OCI-LY1 (cell line): ENCODE measurements at regions not wholly inside any gene's neighbourhood (a gene's known extent, or its start where the extent isn't known, plus 50 kb on each side); places are given as distances from the start of the nearest gene placed in this dataset.

Source experiments
- H2AFZ ChIP-seq: fragments of 200-600 bp; sonication (generic), shearing (Covaris generic); 2 replicates; pipeline ENCODE4 v1.6.0; 2014; ENCODE audit warnings: antibody characterized with exemption, mild to moderate bottlenecking, low read length
- H3F3A ChIP-seq: fragments of 200-600 bp; sonication (generic), shearing (Covaris generic); 2 replicates; pipeline ENCODE4 v1.6.0; 2014; ENCODE audit warnings: mild to moderate bottlenecking, antibody characterized with exemption, low read length, moderate library complexity; ENCODE audit not compliant: insufficient read depth
- H3K27ac ChIP-seq: fragments of 200-600 bp; sonication (generic); 2 replicates; pipeline ENCODE4 v1.5.1; 2014; ENCODE audit warnings: low read length, mixed run types, mild to moderate bottlenecking, low read depth; ENCODE audit not compliant: poor library complexity, severe bottlenecking
- H3K27me3 ChIP-seq: fragments of 200-600 bp; sonication (generic); 2 replicates; pipeline ENCODE4 v1.6.0; 2014; ENCODE audit warnings: antibody characterized with exemption, mild to moderate bottlenecking, low read length, moderate library complexity; ENCODE audit not compliant: insufficient read depth
- H3K36me3 ChIP-seq: fragments of 200-600 bp; sonication (generic); 2 replicates; pipeline ENCODE4 v1.6.1; 2014; ENCODE audit warnings: mild to moderate bottlenecking, antibody characterized with exemption, low read length, moderate library complexity, mixed read lengths; ENCODE audit not compliant: insufficient read depth
- H3K4me1 ChIP-seq: fragments of 200-600 bp; sonication (generic); 2 replicates; pipeline ENCODE4 v1.5.1; 2014; ENCODE audit warnings: mild to moderate bottlenecking, low read length, moderate library complexity; ENCODE audit not compliant: insufficient read depth, severe bottlenecking
- H3K4me2 ChIP-seq: fragments of 200-600 bp; sonication (generic), shearing (Covaris generic); 2 replicates; pipeline ENCODE4 v1.6.1; 2014; ENCODE audit warnings: low read length
- H3K4me3 ChIP-seq: fragments of 200-600 bp; sonication (generic); 2 replicates; pipeline ENCODE4 v1.5.1; 2014; ENCODE audit warnings: low read length, low read depth, mild to moderate bottlenecking, mixed read lengths; ENCODE audit not compliant: poor library complexity, severe bottlenecking
- H3K79me2 ChIP-seq: fragments of 200-600 bp; shearing (Covaris generic); 2 replicates; pipeline ENCODE4 v1.6.1; 2016; ENCODE audit warnings: mixed run types, low read length, mixed read lengths; ENCODE audit not compliant: insufficient read depth
- H3K9ac ChIP-seq: fragments of 200-600 bp; sonication (generic), shearing (Covaris generic); 2 replicates; pipeline ENCODE4 v1.6.1; 2014; ENCODE audit warnings: mild to moderate bottlenecking, low read length, mixed read lengths
- H3K9me2 ChIP-seq: fragments of 200-600 bp; sonication (generic), shearing (Covaris generic); 2 replicates; pipeline ENCODE4 v1.6.1; 2014; ENCODE audit warnings: low read depth, mild to moderate bottlenecking, low read length, mixed read lengths
- H3K9me3 ChIP-seq: fragments of 200-600 bp; shearing (Covaris generic); 2 replicates; pipeline ENCODE4 v1.6.1; 2014; ENCODE audit warnings: low read length, mixed read lengths
- H4K20me1 ChIP-seq: fragments of 200-600 bp; sonication (generic), shearing (Covaris generic); 2 replicates; pipeline ENCODE4 v1.6.0; 2016; ENCODE audit warnings: mild to moderate bottlenecking, low read length; ENCODE audit not compliant: insufficient read depth
- EZH2 ChIP-seq: fragments of 200-600 bp; sonication (generic), shearing (Covaris generic); IDR thresholded peaks from 2 replicates; pipeline ENCODE4 v1.8.0; 2017; ENCODE audit warnings: borderline replicate concordance, mixed run types, mild to moderate bottlenecking, antibody characterized with exemption, low read length, moderate library complexity, mixed read lengths
- TF ChIP-seq, protein P1 (sequence below): fragments of 200-600 bp; sonication (generic), shearing (Covaris generic); IDR thresholded peaks from 2 replicates; pipeline ENCODE4 v1.5.1; 2017; ENCODE audit warnings: mild to moderate bottlenecking, antibody characterized with exemption, low read length, moderate library complexity, mixed read lengths

DNA sequence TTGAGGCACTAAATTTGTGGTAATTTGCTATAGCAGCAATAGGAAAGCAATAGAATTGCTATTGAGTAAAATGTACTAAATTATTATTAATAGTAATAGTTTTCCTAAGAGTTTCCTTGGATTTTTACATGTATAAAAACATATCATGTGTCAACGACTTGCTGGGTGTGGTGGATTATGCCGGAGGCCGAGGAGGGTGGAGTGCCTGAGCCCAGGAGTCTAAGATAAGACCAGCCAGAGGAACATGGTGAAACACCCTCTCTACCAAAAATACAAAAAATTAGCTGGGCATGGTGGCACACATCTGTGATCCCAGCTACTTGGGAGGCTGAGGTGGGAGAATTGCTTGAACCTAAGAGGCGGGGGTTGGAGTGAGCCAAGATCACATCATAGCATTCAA is 749.9 kb downstream of the TBL1XR1 start:
- no peak overlapping the region for H2AFZ ChIP-seq
- no peak for TF ChIP-seq EZH2

DNA sequence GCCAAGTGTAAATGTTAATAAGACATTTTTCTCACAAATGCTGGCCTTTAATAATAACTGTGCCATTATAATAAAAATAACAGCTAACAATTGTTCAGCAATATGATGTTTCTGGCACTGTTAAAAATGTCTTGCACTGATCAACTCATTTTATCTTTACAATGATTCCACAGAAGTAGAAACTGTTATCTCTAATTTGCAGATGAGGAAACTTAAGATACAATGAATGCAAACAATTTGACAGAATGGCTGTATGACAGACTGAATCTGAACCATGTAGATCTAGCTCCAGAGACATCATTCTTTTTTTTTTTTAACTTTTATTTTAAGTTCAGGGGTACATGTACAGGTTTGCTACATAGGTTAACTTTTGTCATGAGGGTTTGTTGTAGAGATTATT is 755.0 kb downstream of the TBL1XR1 start:
- Histone ChIP-seq H3K4me2 (no peak overlapping the region), H3K9ac (no peak overlapping the region), H3K27ac (no peak overlapping the region), H3K9me3 (no peaks in the 10 kb centered on the region), H2AFZ (no peak overlapping the region), H3F3A (no peaks in the 10 kb centered on the region), H3K79me2 (no peaks in the 10 kb centered on the region), H3K9me2 (no peaks in the 10 kb centered on the region), H3K36me3 (no peaks in the 10 kb centered on the region), H4K20me1 (no peaks in the 10 kb centered on the region), H3K4me3 (no peak overlapping the region), H3K27me3 (no peaks in the 10 kb centered on the region), H3K4me1 (no peaks in the 10 kb centered on the region)
- TF ChIP-seq, protein P1, sequence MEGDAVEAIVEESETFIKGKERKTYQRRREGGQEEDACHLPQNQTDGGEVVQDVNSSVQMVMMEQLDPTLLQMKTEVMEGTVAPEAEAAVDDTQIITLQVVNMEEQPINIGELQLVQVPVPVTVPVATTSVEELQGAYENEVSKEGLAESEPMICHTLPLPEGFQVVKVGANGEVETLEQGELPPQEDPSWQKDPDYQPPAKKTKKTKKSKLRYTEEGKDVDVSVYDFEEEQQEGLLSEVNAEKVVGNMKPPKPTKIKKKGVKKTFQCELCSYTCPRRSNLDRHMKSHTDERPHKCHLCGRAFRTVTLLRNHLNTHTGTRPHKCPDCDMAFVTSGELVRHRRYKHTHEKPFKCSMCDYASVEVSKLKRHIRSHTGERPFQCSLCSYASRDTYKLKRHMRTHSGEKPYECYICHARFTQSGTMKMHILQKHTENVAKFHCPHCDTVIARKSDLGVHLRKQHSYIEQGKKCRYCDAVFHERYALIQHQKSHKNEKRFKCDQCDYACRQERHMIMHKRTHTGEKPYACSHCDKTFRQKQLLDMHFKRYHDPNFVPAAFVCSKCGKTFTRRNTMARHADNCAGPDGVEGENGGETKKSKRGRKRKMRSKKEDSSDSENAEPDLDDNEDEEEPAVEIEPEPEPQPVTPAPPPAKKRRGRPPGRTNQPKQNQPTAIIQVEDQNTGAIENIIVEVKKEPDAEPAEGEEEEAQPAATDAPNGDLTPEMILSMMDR: no peak
- no peak for TF ChIP-seq EZH2

More for the DNA sequence above, 749.9 kb downstream of the TBL1XR1 start:
- Histone ChIP-seq H3K79me2 (no peaks in the 10 kb centered on the region), H3K9ac (no peak overlapping the region), H4K20me1 (no peaks in the 10 kb centered on the region), H3K36me3 (no peaks in the 10 kb centered on the region), H3K4me2 (no peak overlapping the region), H3K4me1 (no peaks in the 10 kb centered on the region), H3K9me2 (no peaks in the 10 kb centered on the region), H3F3A (no peaks in the 10 kb centered on the region), H3K27me3 (no peaks in the 10 kb centered on the region), H3K4me3 (no peak overlapping the region), H3K9me3 (no peaks in the 10 kb centered on the region), H3K27ac (no peak overlapping the region)

DNA sequence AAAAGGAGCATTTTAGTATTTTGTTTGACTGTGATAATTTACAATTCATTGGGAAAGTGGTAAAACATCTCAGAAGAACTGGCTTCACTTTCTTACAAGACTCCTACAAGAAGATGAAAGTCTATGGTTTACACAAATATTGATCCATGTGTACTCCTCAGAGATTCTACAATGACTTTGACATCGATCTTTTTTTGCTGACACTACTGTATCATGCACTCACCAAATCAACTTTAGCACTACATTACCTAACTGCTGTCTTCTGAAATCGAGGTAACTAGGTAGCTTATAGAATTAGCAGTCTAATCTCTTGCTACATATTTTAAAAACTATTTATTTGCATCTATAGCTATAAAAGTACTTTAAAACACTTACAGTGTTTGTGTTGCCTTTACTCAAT is 757.6 kb downstream of the TBL1XR1 start:
- H3K9me3 ChIP-seq: no peaks in the 10 kb centered on the region
- H3K27me3 ChIP-seq: no peaks in the 10 kb centered on the region
- no peak overlapping the region for H3K27ac ChIP-seq
- no peaks in the 10 kb centered on the region for H4K20me1 ChIP-seq
- no peak overlapping the region for H2AFZ ChIP-seq
- H3K36me3 ChIP-seq: no peaks in the 10 kb centered on the region
- H3F3A ChIP-seq: no peaks in the 10 kb centered on the region
- H3K9me2 ChIP-seq: no peaks in the 10 kb centered on the region
- TF ChIP-seq, protein P1: no peak
- TF ChIP-seq EZH2: no peak
- no peaks in the 10 kb centered on the region for H3K79me2 ChIP-seq
- no peak overlapping the region for H3K4me3 ChIP-seq
- H3K4me1 ChIP-seq: no peaks in the 10 kb centered on the region
- H3K4me2 ChIP-seq: no peak overlapping the region
- no peak overlapping the region for H3K9ac ChIP-seq

DNA sequence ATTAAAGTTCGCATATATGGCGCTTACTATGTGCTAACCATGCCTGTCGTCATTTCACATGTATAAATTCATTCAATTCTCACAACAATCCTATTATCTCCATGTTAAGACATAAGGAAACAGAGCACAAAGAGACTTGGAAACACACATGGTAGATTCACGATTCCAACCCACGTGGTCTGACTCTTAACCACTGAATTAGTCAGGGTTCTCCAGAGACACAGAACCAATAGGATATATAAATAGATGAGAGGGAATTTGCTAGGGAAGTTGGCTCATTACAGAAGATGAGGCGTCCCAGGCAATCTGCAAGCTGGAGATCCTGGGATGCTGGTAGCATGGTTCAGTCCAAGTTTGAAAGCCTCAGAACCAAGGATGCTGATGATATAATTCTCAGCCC is 765.3 kb downstream of the TBL1XR1 start:
- H3K4me3 ChIP-seq: no peak overlapping the region
- H3K4me1 ChIP-seq: no peaks in the 10 kb centered on the region
- H3K9me3 ChIP-seq: no peaks in the 10 kb centered on the region
- H3K36me3 ChIP-seq: no peaks in the 10 kb centered on the region
- H4K20me1 ChIP-seq: no peaks in the 10 kb centered on the region
- no peak overlapping the region for H3K9ac ChIP-seq
- H2AFZ ChIP-seq: no peak overlapping the region
- TF ChIP-seq, protein P1: no peak
- TF ChIP-seq EZH2: no peak
- H3K79me2 ChIP-seq: no peaks in the 10 kb centered on the region
- no peaks in the 10 kb centered on the region for H3F3A ChIP-seq
- no peaks in the 10 kb centered on the region for H3K27me3 ChIP-seq
- H3K4me2 ChIP-seq: no peak overlapping the region
- H3K9me2 ChIP-seq: no peaks in the 10 kb centered on the region
- H3K27ac ChIP-seq: no peak overlapping the region
